ENCODE measurements at regions not wholly inside any gene's neighbourhood (a gene's known extent, or its start where the extent isn't known, plus 50 kb on each side); places are given as distances from the start of the nearest gene placed in this dataset.

- Histone ChIP-seq H3K36me3 (ENCODE audit: low read depth) (no peaks in the 10 kb centered on the region), H3K4me1 (ENCODE audit: low read depth) (no peaks in the 10 kb centered on the region), H3K9me3 (no peaks in the 10 kb centered on the region), H3K4me3 (no peak overlapping the region)
- DNase-seq: no peak
- intact Hi-C loops (cut with DNase I, micrococcal nuclease): no loop called here
- ATAC-seq: no peak
- no peak for TF ChIP-seq CTCF (IDR thresholded peaks at IDR 0.05)
These were observed 89.7 kb downstream of the MRPL46 start for GRCh38 chr15:88377509-88377908.

- intact Hi-C loops (cut with DNase I, micrococcal nuclease): no loop called here
These were observed 90.5 kb downstream of the MRPL46 start for GRCh38 chr15:88376574-88377174.

GRCh38 chr15:88375234-88375927 is 91.8 kb downstream of the MRPL46 start:
- Histone ChIP-seq H3K4me3 (no peak overlapping the region), H3K36me3 (ENCODE audit: low read depth) (no peaks in the 10 kb centered on the region), H3K4me1 (ENCODE audit: low read depth) (no peaks in the 10 kb centered on the region), H3K9me3 (no peaks in the 10 kb centered on the region)
- intact Hi-C loops (cut with DNase I, micrococcal nuclease): no loop called here
- TF ChIP-seq CTCF (IDR thresholded peaks at IDR 0.05): no peak
- ATAC-seq (no peak), DNase-seq (no peak)

More at GRCh38 chr15:88376574-88377174, 90.5 kb downstream of the MRPL46 start:
- no peaks in the 10 kb centered on the region for H3K4me1 ChIP-seq (ENCODE audit: low read depth)
- no peak overlapping the region for H3K4me3 ChIP-seq
- DNase-seq: no peak
- no peaks in the 10 kb centered on the region for H3K9me3 ChIP-seq
- ATAC-seq: no peak
- H3K36me3 ChIP-seq (ENCODE audit: low read depth): no peaks in the 10 kb centered on the region
- no peak for TF ChIP-seq CTCF (IDR thresholded peaks at IDR 0.05)

- intact Hi-C loops (cut with DNase I, micrococcal nuclease): no loop called here
- no peaks in the 10 kb centered on the region for H3K9me3 ChIP-seq
- H3K4me3 ChIP-seq: no peak overlapping the region
- no peak for TF ChIP-seq CTCF (IDR thresholded peaks at IDR 0.05)
- no peaks in the 10 kb centered on the region for H3K36me3 ChIP-seq (ENCODE audit: low read depth)
- DNase-seq: no peak
- no peak for ATAC-seq
- no peaks in the 10 kb centered on the region for H3K4me1 ChIP-seq (ENCODE audit: low read depth)
These were observed 102.1 kb downstream of the MRPL46 start for GRCh38 chr15:88365124-88365523.

- no peak overlapping the region for H3K4me3 ChIP-seq
- no peak for TF ChIP-seq CTCF (IDR thresholded peaks at IDR 0.05)
- no peak for DNase-seq
- intact Hi-C loops (cut with DNase I, micrococcal nuclease): no loop called here
- H3K4me1 ChIP-seq (ENCODE audit: low read depth): no peaks in the 10 kb centered on the region
- no peak for ATAC-seq
- H3K9me3 ChIP-seq: peaks cover 10% of the 10 kb centered on the region
- H3K36me3 ChIP-seq (ENCODE audit: low read depth): no peaks in the 10 kb centered on the region
These were observed 92.2 kb upstream of the NTRK3 start for GRCh38 chr15:88348579-88349230.

Measured in mucosa of descending colon (tissue), 3 donors.